Neuronal stem cell (in vitro differentiated cells): ENCODE measurements at regions not wholly inside any gene's neighbourhood (a gene's known extent, or its start where the extent isn't known, plus 50 kb on each side); places are given as distances from the start of the nearest gene placed in this dataset.

Experiments
- DNase-seq: peaks from one replicate; pipeline ENCODE4 v3.0.0-alpha.2; 2013; ENCODE audit warnings: low spot score
- H2AFZ ChIP-seq: one replicate; pipeline ENCODE4 v1.6.1; 2013; ENCODE audit warnings: mild to moderate bottlenecking, low read length, inconsistent platforms
- H2AK5ac ChIP-seq: 2 replicates; pipeline ENCODE4 v1.6.1; 2013; ENCODE audit warnings: low read depth, mild to moderate bottlenecking, inconsistent platforms, low read length, moderate library complexity, mixed read lengths
- H2BK120ac ChIP-seq: 2 replicates; pipeline ENCODE4 v1.6.1; 2013; ENCODE audit warnings: low read depth, mild to moderate bottlenecking, inconsistent platforms, low read length, moderate library complexity, mixed read lengths
- H2BK12ac ChIP-seq: one replicate; pipeline ENCODE4 v1.6.1; 2013; ENCODE audit warnings: low read length, inconsistent platforms
- H2BK15ac ChIP-seq: 2 replicates; pipeline ENCODE4 v1.6.1; 2013; ENCODE audit warnings: mild to moderate bottlenecking, low read length, inconsistent platforms, mixed read lengths
- H2BK5ac ChIP-seq: one replicate; pipeline ENCODE4 v1.6.1; 2013; ENCODE audit warnings: inconsistent platforms, mild to moderate bottlenecking, low read length, moderate library complexity
- H3K14ac ChIP-seq: one replicate; pipeline ENCODE4 v1.6.1; 2013; ENCODE audit warnings: low read length, inconsistent platforms
- H3K18ac ChIP-seq: 2 replicates; pipeline ENCODE4 v1.6.1; 2013; ENCODE audit warnings: low read length, inconsistent platforms
- H3K23ac ChIP-seq: 2 replicates; pipeline ENCODE4 v1.6.1; 2013; ENCODE audit warnings: low read depth, mild to moderate bottlenecking, mixed read lengths, low read length, inconsistent platforms; ENCODE audit not compliant: poor library complexity
- H3K27ac ChIP-seq: replicated peaks from 3 replicates; pipeline ENCODE4 v1.5.1; 2013; ENCODE audit warnings: low read length, inconsistent platforms
- H3K27me3 ChIP-seq, 3 experiments: 2 replicates each; pipeline ENCODE4 v1.6.1; 2013; ENCODE audit warnings: low read length in 3 of 3, mild to moderate bottlenecking in 2 of 3, inconsistent platforms in 1 of 3, low read depth in 1 of 3, mixed read lengths in 1 of 3, moderate library complexity in 1 of 3; ENCODE audit not compliant: control insufficient read depth in 3 of 3, insufficient read depth in 3 of 3
- H3K36me3 ChIP-seq, 2 donors: replicated peaks in 1 of 2; 2 replicates each; pipeline ENCODE4 v1.6.1; 2013; ENCODE audit warnings: low read length in 2 of 2; ENCODE audit not compliant: control insufficient read depth in 2 of 2, insufficient read depth in 2 of 2
- H3K4ac ChIP-seq: 2 replicates; pipeline ENCODE4 v1.6.1; 2013; ENCODE audit warnings: inconsistent platforms, mild to moderate bottlenecking, low read length, moderate library complexity
- H3K4me1 ChIP-seq, 2 donors: 1 replicate in 1 of 2; 2 replicates in 1 of 2; pipeline ENCODE4 v1.6.1; 2013; ENCODE audit warnings: low read length in 2 of 2, low read depth in 1 of 2; ENCODE audit not compliant: control insufficient read depth in 2 of 2, insufficient read depth in 1 of 2
- H3K4me2 ChIP-seq: one replicate; pipeline ENCODE4 v1.6.1; 2013; ENCODE audit warnings: mild to moderate bottlenecking, low read length, inconsistent platforms; ENCODE audit not compliant: insufficient read depth, poor library complexity, severe bottlenecking
- H3K4me3 ChIP-seq, 2 donors: 2 replicates each; pipeline ENCODE4 v1.5.1; 2013; ENCODE audit warnings: low read length in 2 of 2, mild to moderate bottlenecking in 2 of 2, inconsistent platforms in 1 of 2, moderate library complexity in 1 of 2
- H3K79me1 ChIP-seq: one replicate; pipeline ENCODE4 v1.6.1; 2013; ENCODE audit warnings: low read depth, mild to moderate bottlenecking, inconsistent platforms, low read length, moderate library complexity
- H3K9ac ChIP-seq: one replicate; pipeline ENCODE4 v1.6.1; 2013; ENCODE audit warnings: mild to moderate bottlenecking, low read depth, low read length, inconsistent platforms; ENCODE audit not compliant: poor library complexity
- H3K9me3 ChIP-seq, 2 donors: replicated peaks in 1 of 2; 2 replicates each; pipeline versions ENCODE3 to v1.6.1; 2013; ENCODE audit warnings: low read length in 2 of 2, mild to moderate bottlenecking in 2 of 2, inconsistent platforms in 1 of 2, low read depth in 1 of 2, mixed read lengths in 1 of 2, moderate library complexity in 1 of 2; ENCODE audit not compliant: control insufficient read depth in 2 of 2, insufficient read depth in 1 of 2
- H4K8ac ChIP-seq: one replicate; pipeline ENCODE4 v1.6.1; 2013; ENCODE audit warnings: low read depth, mild to moderate bottlenecking, inconsistent platforms, low read length, moderate library complexity
- H4K91ac ChIP-seq: one replicate; pipeline ENCODE4 v1.6.1; 2013; ENCODE audit warnings: low read length, low read depth, mild to moderate bottlenecking, inconsistent platforms; ENCODE audit not compliant: poor library complexity
- WGBS, 2 donors: extraction: QIAGEN DNeasy Blood & Tissue Kit; methylation state at CpG; one replicate each; pipeline ENCODE4 v1.1.7; 2013; ENCODE audit warnings: missing lambda C conversion rate in 2 of 2, mixed read lengths in 1 of 2; ENCODE audit not compliant: insufficient read length in 2 of 2, insufficient replicate concordance in 1 of 2; ENCODE audit errors: extremely low coverage in 2 of 2; 5-methylcytosine and 5-hydroxymethylcytosine counted together

DNA sequence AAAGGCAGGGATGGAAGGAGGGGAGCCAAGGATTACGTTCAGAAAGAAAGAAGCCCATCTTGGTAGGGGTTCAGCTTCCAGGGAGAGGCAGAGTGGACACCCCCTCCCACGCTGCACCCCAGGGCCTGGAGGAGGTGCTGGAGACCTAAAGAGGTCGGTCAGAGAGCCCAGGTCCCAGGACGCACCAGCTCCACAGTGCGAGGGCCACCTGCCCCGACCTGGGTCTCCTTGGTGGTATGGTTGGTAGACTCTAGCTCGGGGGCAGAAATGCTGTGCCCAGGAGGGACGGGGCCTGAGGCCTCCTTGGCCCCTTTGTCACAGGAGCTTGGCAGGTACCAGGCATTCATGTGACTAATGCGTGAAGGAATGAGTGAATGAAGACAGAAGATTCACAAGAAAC is 87.1 kb upstream of the RAB6C start:
- Histone ChIP-seq H2BK5ac (no peak overlapping the region), H4K8ac (no peak overlapping the region), H4K91ac (no peak overlapping the region), H3K4me1 (peaks cover 0 to 4% of the 10 kb centered on the region in 2 donors), H3K36me3 (no peaks in the 10 kb centered on the region), H3K4me3 (peak overlapping the region in 1 of 2 donors; percentile 43), H3K18ac (peak overlapping the region; percentile 66), H3K4me2 (no peak overlapping the region), H2AK5ac (no peak overlapping the region), H2AFZ (no peak overlapping the region), H3K79me1 (no peaks in the 10 kb centered on the region), H2BK15ac (no peak overlapping the region), H3K27me3 (peaks cover 0 to 19% (median 0%) of the 10 kb centered on the region in 3 experiments), H3K14ac (no peak overlapping the region), H3K4ac (no peak overlapping the region), H3K27ac (no peak overlapping the region), H3K9me3 (no peaks in the 10 kb centered on the region), H3K9ac (no peak overlapping the region), H2BK12ac (no peak overlapping the region), H2BK120ac (no peak overlapping the region), H3K23ac (no peak overlapping the region)
- WGBS, 2 donors, result no CpG with 5 or more reads among the region's 9 CpGs
- DNase-seq, result no peak

DNA sequence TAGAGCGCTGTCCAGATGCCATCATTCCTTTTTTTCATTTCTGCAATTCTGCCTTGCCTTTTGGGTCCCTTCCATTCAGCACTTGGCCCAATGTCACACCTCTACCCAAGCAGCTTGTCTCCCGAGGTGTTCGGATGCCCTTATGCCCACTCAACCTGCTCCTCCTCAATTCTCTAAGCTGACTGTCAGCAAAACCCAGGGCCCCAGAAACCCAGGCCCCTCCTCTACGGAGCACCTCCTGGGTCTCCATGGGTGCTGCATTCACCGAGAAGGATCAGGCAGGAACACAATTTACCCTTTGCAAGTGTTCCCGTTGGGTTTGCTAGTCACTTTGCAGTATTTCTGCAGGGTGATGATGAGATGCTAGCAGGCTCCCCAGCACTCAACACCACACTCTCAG is 86.7 kb upstream of the RAB6C start:
- no peak overlapping the region for H2BK5ac ChIP-seq
- H2BK15ac ChIP-seq, result no peak overlapping the region
- H3K27ac ChIP-seq, result no peak overlapping the region
- H4K91ac ChIP-seq, result no peak overlapping the region
- no peaks in the 10 kb centered on the region for H3K79me1 ChIP-seq
- H3K9ac ChIP-seq, result no peak overlapping the region
- H2AFZ ChIP-seq, result no peak overlapping the region
- H3K14ac ChIP-seq, result no peak overlapping the region
- no peak overlapping the region for H3K18ac ChIP-seq
- no peak for DNase-seq
- no peak overlapping the region for H3K23ac ChIP-seq
- no peak overlapping the region for H2AK5ac ChIP-seq
- no peak overlapping the region for H2BK120ac ChIP-seq
- WGBS, 2 donors, result no CpG with 5 or more reads among the region's 6 CpGs
- no peak overlapping the region for H3K4me3 ChIP-seq
- peaks cover 0 to 19% (median 0%) of the 10 kb centered on the region in 3 experiments for H3K27me3 ChIP-seq
- H4K8ac ChIP-seq, result no peak overlapping the region
- H3K4ac ChIP-seq, result no peak overlapping the region
- no peaks in the 10 kb centered on the region for H3K9me3 ChIP-seq
- no peak overlapping the region for H2BK12ac ChIP-seq
- H3K36me3 ChIP-seq, result no peaks in the 10 kb centered on the region
- no peak overlapping the region for H3K4me2 ChIP-seq
- H3K4me1 ChIP-seq, result peaks cover 0 to 4% of the 10 kb centered on the region in 2 donors

DNA sequence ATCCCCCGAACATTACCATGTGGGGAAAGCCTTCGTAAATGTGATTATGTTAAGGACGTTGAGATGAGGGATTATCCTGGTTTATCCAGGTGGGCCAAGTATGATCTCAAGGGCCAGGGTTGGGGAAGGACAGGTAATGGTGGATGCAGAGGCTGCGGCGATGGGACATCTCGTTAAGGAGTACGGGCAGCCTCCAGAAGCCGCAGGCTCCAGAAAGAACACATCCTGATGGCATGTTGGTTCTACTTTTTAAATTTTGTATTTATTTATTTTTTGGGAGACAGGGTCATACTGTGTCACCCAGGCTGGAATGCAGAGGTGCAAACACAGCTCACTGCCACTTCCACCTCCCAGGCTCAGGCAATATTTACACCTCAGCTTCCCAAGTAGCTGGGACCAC is 86.2 kb upstream of the RAB6C start:
- Histone ChIP-seq H3K27me3 (peaks cover 0 to 19% (median 0%) of the 10 kb centered on the region in 3 experiments), H2BK5ac (no peak overlapping the region), H3K14ac (no peak overlapping the region), H4K91ac (no peak overlapping the region), H3K18ac (no peak overlapping the region), H3K36me3 (no peaks in the 10 kb centered on the region), H3K4ac (no peak overlapping the region), H4K8ac (no peak overlapping the region), H3K4me2 (no peak overlapping the region), H3K4me1 (peaks cover 0 to 4% of the 10 kb centered on the region in 2 donors), H3K27ac (no peak overlapping the region), H3K23ac (no peak overlapping the region), H3K9ac (no peak overlapping the region), H2BK120ac (no peak overlapping the region), H2BK15ac (no peak overlapping the region), H2AK5ac (no peak overlapping the region), H3K4me3 (no peak overlapping the region), H3K9me3 (no peaks in the 10 kb centered on the region), H3K79me1 (no peaks in the 10 kb centered on the region), H2AFZ (no peak overlapping the region), H2BK12ac (no peak overlapping the region)
- no peak for DNase-seq
- no CpG with 5 or more reads among the region's 8 CpGs for WGBS, 2 donors

DNA sequence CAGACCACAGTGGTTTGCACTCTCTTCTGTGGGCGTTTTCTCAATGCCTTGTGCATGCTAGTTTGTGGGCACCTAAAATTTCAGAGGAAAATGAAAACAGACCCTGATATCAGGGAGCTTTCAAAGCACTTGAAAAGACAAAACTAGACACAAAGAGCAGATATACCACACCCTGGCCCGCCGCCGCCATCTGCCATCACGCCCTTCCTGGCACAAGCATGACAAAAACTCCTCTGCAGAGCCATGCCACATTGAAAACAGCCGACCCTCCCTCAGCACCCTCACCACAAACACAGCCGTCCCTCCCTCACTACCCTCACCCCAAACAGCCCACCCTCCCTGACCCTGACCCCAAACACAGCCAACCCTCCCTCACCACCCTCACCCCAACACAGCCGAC is 84.8 kb upstream of the RAB6C start:
- no peaks in the 10 kb centered on the region for H3K79me1 ChIP-seq
- no peak overlapping the region for H2AFZ ChIP-seq
- H2BK15ac ChIP-seq, result no peak overlapping the region
- H3K4me1 ChIP-seq, result peaks cover 0 to 3% of the 10 kb centered on the region in 2 donors
- H2BK5ac ChIP-seq, result no peak overlapping the region
- no peak overlapping the region for H4K8ac ChIP-seq
- H3K9me3 ChIP-seq, result no peaks in the 10 kb centered on the region
- H4K91ac ChIP-seq, result no peak overlapping the region
- H3K9ac ChIP-seq, result no peak overlapping the region
- no peak overlapping the region for H3K4ac ChIP-seq
- H2AK5ac ChIP-seq, result no peak overlapping the region
- H3K27ac ChIP-seq, result no peak overlapping the region
- no peak overlapping the region for H3K4me3 ChIP-seq
- H2BK12ac ChIP-seq, result no peak overlapping the region
- peaks cover 0 to 7% (median 0%) of the 10 kb centered on the region in 3 experiments for H3K27me3 ChIP-seq
- DNase-seq, result no peak
- H3K4me2 ChIP-seq, result no peak overlapping the region
- no peak overlapping the region for H3K23ac ChIP-seq
- H2BK120ac ChIP-seq, result no peak overlapping the region
- WGBS, 2 donors, result no CpG with 5 or more reads among the region's 8 CpGs
- H3K14ac ChIP-seq, result no peak overlapping the region
- H3K18ac ChIP-seq, result no peak overlapping the region
- H3K36me3 ChIP-seq, result no peaks in the 10 kb centered on the region
